HUES64 (cell line): ENCODE measurements at regions not wholly inside any gene's neighbourhood (a gene's known extent, or its start where the extent isn't known, plus 50 kb on each side); places are given as distances from the start of the nearest gene placed in this dataset.

Experiments used
- H3K27ac ChIP-seq: 2 replicates; pipeline ENCODE4 v1.7.0; 2013; ENCODE audit warnings: low read depth, low read length, inconsistent platforms
- H3K27me3 ChIP-seq: 2 replicates; pipeline ENCODE4 v1.6.1; 2013; ENCODE audit warnings: mild to moderate bottlenecking, low read length; ENCODE audit not compliant: insufficient read depth
- H3K36me3 ChIP-seq: 2 replicates; pipeline ENCODE4 v1.6.1; 2013; ENCODE audit warnings: mild to moderate bottlenecking, low read length; ENCODE audit not compliant: insufficient read depth
- H3K4me1 ChIP-seq: 2 replicates; pipeline ENCODE4 v1.6.1; 2013; ENCODE audit warnings: mild to moderate bottlenecking, low read length, moderate library complexity; ENCODE audit not compliant: insufficient read depth
- H3K4me3 ChIP-seq: 2 replicates; pipeline ENCODE4 v1.5.1; 2013; ENCODE audit warnings: mild to moderate bottlenecking, low read length, moderate library complexity
- H3K9ac ChIP-seq: 2 replicates; pipeline ENCODE4 v1.6.1; 2013; ENCODE audit warnings: mild to moderate bottlenecking, low read depth, low read length
- H3K9me3 ChIP-seq: 2 replicates; pipeline ENCODE4 v1.6.1; 2013; ENCODE audit warnings: low read depth, low read length; ENCODE audit not compliant: insufficient read depth
- WGBS: fragments of 150-250, 120-280 bp; methylation state at CpG from one replicate; pipeline ENCODE4 v1.1.7; 2013; ENCODE audit warnings: missing lambda C conversion rate; 5-methylcytosine and 5-hydroxymethylcytosine counted together

DNA sequence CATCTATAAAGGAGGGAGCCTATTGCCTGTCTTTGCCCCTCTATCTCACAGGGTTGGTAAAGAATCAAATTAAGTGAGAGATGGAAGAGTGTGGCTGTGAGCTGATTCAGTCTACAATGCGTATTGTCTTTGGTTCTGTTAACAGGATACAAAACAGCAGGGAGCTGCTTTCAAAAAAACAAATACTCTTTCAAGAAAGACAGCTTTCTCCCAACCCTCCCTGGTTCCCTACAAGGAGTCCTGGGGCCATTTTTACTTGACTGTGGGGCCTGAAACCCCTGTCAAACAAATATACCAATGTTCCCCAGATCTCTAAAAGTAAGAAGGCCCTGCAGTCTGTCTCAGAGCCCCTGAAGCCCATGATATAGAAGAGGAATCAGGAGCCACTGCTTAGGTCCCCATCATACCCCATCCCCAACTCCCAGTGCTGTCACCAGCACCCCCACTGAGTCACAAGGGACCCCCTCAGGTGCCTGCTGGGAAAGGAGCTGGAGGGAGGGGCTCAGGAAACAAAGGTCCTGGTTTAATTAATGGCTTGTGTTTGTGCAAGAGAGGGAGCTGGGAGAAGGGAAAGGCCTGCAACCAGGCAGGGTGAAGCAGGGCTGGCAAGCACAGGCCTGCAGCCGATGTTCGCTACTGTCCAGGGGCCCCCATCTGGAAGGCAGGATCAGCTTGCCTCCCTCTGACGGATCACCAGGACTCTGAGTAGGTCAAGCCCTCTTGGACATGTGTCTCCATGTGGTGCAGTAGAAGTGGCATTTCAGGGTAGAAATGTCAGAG is 182.0 kb upstream of the GHITM start:
- Histone ChIP-seq H3K9ac (no peak overlapping the region), H3K9me3 (no peaks in the 10 kb centered on the region), H3K27me3 (peaks cover 71% of the 10 kb centered on the region), H3K4me1 (peaks cover 34% of the 10 kb centered on the region), H3K36me3 (no peaks in the 10 kb centered on the region), H3K4me3 (no peak overlapping the region), H3K27ac (no peak overlapping the region)
- WGBS, result 60% methylated on average over 4 of the region's 4 CpGs

DNA sequence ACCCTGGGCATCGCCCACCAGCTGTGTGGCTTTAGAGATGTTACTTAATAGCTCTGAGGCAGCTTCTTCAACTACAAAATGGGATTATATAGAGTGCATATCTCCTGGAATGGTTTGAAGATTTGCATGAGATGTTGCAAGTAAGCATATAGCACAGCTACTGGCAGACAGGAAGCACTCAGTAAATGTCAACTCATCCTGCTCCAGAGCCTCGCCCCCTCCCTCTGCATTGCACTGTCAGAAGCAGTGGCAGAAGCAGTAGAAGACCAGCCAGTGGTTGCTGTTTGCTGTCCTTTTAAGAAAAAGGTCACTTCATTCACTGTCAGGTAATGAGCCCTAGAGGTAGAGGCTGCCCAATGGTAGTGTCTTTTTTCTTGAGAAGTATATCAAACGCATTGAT is 180.0 kb upstream of the GHITM start:
- Histone ChIP-seq H3K27ac (no peak overlapping the region), H3K27me3 (peaks cover 56% of the 10 kb centered on the region), H3K9ac (no peak overlapping the region), H3K4me1 (peaks cover 19% of the 10 kb centered on the region), H3K4me3 (no peak overlapping the region), H3K36me3 (no peaks in the 10 kb centered on the region), H3K9me3 (no peaks in the 10 kb centered on the region)
- 96% methylated on average over 3 of the region's 3 CpGs for WGBS

DNA sequence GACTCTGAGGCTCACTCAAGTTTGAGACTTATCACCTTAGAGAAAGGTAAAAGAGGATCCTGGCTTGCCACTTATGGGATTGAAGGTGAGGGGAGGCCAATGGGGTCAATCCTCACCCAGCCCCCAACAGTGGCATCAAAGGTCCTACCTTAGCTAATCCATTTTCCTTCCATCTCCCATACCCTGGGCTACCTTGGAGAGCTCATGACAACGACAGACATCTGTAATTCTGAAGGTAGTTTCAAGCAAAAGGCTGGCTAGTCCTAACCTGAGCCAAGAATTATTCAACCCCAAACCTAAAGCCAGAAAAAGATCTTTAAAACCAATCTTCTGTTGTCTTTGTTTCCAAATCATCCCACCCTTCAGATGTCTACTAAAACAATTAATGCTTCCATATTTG is 179.2 kb upstream of the GHITM start:
- H3K9me3 ChIP-seq, result no peaks in the 10 kb centered on the region
- H3K36me3 ChIP-seq, result no peaks in the 10 kb centered on the region
- no peak overlapping the region for H3K27ac ChIP-seq
- no peak overlapping the region for H3K4me3 ChIP-seq
- WGBS, result 67% methylated on average over 1 of the region's 1 CpG
- peaks cover 19% of the 10 kb centered on the region for H3K4me1 ChIP-seq
- H3K9ac ChIP-seq, result no peak overlapping the region
- H3K27me3 ChIP-seq, result peaks cover 48% of the 10 kb centered on the region

DNA sequence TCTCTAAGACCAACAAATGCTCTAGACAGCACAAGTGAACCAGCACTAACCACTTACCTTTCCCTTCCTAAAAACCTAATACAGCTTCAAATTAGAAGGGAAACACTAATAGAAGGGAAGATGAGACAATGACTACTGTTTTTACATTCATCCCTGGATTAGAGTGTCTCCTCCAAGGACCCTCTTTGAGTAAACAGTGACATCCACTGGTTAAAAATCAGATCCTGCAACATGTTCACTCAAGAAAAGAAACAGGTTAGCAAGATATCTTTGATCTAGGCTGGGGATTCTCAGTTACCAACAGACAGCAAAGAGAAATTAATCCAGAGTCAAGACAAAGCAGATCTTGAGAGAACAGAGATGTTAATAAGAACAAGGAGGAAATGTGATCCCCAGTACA is 177.7 kb upstream of the GHITM start:
- peaks cover 17% of the 10 kb centered on the region for H3K4me1 ChIP-seq
- H3K27ac ChIP-seq, result no peak overlapping the region
- H3K27me3 ChIP-seq, result peaks cover 34% of the 10 kb centered on the region
- no peaks in the 10 kb centered on the region for H3K9me3 ChIP-seq
- no peak overlapping the region for H3K4me3 ChIP-seq
- H3K36me3 ChIP-seq, result no peaks in the 10 kb centered on the region
- H3K9ac ChIP-seq, result no peak overlapping the region

DNA sequence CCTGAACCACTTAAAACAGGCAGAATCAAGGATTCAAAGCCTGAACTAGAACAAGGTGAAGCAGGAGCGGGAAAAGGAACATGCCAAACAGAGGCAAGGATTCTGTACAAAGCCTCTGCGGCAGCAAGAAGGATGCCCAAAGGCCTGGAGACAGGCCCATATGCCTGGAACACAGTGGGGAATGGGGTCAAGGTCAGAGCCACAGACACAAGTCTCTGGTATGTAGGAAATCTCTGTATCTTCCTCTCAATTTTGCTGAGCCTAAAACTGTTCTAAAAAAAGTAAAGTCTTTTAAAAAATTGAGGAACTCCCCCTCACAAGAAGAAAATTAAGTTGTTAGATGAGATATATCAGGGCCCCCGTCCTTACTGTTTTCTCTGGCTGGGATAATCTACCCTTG is 175.9 kb upstream of the GHITM start:
- no peak overlapping the region for H3K4me3 ChIP-seq
- no peaks in the 10 kb centered on the region for H3K36me3 ChIP-seq
- no peaks in the 10 kb centered on the region; the same call in 1 of the 2 replicates for H3K4me1 ChIP-seq
- 94% methylated on average over 3 of the region's 3 CpGs for WGBS
- no peak overlapping the region for H3K9ac ChIP-seq
- no peak overlapping the region for H3K27ac ChIP-seq
- H3K27me3 ChIP-seq, result peaks cover 22% of the 10 kb centered on the region
- no peaks in the 10 kb centered on the region for H3K9me3 ChIP-seq

DNA sequence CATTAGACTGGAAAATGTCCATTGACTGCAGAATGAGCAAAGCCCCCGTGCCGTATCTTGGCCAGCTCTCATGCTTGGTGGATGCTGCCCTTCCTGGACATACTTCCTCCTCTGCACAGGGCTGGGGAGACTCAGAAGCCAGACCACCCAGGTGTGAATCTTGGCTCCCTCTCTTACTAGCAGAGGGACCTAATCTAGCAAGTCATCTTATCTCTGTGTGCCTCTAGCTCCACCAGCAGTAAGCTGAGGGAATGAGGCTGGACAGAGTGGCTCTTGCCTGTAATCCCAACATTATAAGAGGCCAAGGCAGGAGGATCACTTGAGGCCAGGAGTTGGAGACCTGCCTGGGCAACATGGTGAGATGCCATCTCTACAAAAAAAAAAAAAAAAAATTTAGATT is 173.8 kb upstream of the GHITM start:
- H3K9ac ChIP-seq, result no peak overlapping the region
- no peak overlapping the region for H3K4me3 ChIP-seq
- H3K36me3 ChIP-seq, result no peaks in the 10 kb centered on the region
- peaks cover 1% of the 10 kb centered on the region; the same call in 1 of the 2 replicates for H3K27me3 ChIP-seq
- H3K9me3 ChIP-seq, result no peaks in the 10 kb centered on the region
- WGBS, result 84% methylated on average over 2 of the region's 2 CpGs
- H3K27ac ChIP-seq, result no peak overlapping the region
- H3K4me1 ChIP-seq, result no peaks in the 10 kb centered on the region; the same call in 1 of the 2 replicates

DNA sequence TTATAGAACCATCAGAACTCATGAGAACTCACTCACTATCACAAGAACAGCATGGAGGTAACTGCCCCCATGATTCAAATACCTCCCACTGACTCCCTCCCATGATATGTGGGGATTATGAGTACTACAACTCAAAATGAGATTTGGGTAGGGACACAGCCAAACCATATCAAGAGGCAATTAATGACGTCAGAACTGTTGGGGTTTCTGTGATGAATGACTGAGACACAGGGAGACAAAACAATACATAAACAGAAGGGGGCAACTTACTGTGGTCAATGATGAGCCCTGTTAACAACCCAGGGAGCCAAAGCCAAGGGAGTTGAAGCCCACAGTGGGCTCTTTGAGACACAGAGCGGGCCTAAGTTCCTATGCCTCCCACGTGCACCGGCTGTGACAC is 171.3 kb upstream of the GHITM start:
- no peaks in the 10 kb centered on the region for H3K36me3 ChIP-seq
- H3K4me3 ChIP-seq, result no peak overlapping the region
- 69% methylated on average over 4 of the region's 4 CpGs for WGBS
- no peak overlapping the region for H3K9ac ChIP-seq
- H3K27me3 ChIP-seq, result no peaks in the 10 kb centered on the region
- H3K9me3 ChIP-seq, result no peaks in the 10 kb centered on the region
- no peaks in the 10 kb centered on the region for H3K4me1 ChIP-seq
- no peak overlapping the region for H3K27ac ChIP-seq

DNA sequence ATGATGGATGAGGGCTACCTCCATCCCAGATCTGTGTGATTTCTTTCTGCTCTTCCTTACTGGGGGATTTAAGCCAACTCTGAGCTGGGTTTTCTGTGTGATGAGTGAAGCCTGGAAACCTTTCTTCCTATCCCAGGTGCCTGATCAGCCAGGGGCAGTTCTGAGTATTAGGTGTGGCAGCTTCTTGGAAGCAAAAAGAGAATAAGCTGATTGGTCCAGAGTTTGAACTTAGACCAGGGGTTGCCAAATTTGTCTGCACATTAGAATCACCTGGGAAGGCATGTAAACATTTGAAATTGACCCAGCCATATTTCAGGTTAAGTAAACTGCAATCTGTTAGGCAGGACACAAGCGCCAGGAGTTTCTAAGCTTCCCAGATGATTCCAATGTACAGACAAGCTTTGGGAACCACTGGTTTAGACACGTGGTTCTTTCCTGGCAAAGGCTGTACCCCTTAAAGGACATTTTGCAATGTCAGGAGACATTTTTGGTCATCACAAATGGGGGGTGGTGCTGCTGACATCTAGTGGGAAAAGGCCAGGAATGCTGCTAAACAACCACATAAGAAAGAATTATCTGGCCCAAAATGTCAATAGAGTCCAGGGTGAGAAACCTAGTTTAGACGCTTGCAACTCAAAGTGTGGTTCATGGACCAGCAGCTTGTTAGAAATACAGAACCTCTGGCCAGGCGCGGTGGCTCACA is 160.5 kb upstream of the GHITM start:
- 87% methylated on average over 5 of the region's 5 CpGs for WGBS
- no peaks in the 10 kb centered on the region for H3K9me3 ChIP-seq
- H3K4me3 ChIP-seq, result no peak overlapping the region
- peaks cover 7% of the 10 kb centered on the region; the same call in 1 of the 2 replicates for H3K4me1 ChIP-seq
- H3K9ac ChIP-seq, result no peak overlapping the region
- no peak overlapping the region for H3K27ac ChIP-seq
- no peaks in the 10 kb centered on the region for H3K27me3 ChIP-seq
- H3K36me3 ChIP-seq, result no peaks in the 10 kb centered on the region

DNA sequence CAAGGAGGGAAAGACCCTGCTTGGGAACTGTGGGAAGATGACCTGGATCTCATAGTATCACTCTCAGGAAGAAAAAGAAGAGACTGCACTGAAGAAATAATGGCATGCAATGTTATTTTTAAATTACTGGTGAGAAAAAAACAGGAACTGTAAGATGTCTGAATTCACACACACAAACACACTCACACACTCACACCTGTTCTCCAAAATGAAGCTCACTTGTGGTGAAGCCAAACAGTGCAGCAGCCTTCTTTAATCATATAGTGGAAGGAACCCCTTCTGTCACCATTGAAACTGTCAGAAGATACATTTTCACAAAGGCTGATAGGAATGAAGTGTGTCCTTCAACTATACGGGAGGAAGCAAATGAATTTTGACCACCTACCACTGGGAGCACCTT is 156.5 kb upstream of the GHITM start:
- H3K4me3 ChIP-seq, result no peak overlapping the region
- no peaks in the 10 kb centered on the region for H3K27me3 ChIP-seq
- H3K36me3 ChIP-seq, result no peaks in the 10 kb centered on the region
- H3K27ac ChIP-seq, result no peak overlapping the region
- H3K9me3 ChIP-seq, result no peaks in the 10 kb centered on the region
- no peak overlapping the region for H3K9ac ChIP-seq
- peaks cover 7% of the 10 kb centered on the region; the same call in 1 of the 2 replicates for H3K4me1 ChIP-seq
- 82% methylated on average over 1 of the region's 1 CpG for WGBS

DNA sequence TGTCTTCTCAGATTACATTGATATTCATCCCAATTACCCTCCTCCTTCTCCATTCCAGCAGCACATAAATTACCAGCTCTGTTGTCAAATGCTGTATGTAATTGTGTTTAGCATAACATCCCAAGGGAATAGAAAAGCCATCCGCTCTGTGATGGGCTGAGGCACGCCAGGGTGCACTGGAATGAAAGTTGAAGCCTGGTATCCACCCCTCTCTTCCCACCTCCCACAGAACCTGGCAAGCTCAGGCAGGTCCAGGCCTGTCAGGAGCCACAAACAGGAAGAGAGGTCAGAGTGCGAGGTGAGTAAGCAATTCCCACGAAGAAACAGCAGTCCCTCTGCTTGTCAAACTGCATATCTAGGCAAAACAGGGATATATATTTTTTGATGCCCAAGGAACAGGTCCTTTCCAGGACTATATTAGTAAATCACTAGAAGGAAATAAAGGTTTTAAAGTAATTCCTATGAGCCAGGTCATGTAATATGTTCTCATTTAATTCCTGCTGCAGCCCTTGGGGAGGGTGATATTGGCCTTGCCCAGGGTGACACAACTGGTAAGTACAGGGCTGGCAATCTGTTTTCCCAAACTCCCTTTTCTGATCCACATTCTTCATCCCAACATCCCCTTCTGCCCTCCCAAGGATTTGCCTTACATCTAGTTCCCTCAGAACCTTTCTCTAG is 155.6 kb upstream of the GHITM start:
- H3K9me3 ChIP-seq, result no peaks in the 10 kb centered on the region
- peaks cover 7% of the 10 kb centered on the region; the same call in 1 of the 2 replicates for H3K4me1 ChIP-seq
- no peak overlapping the region for H3K9ac ChIP-seq
- no peaks in the 10 kb centered on the region for H3K27me3 ChIP-seq
- WGBS, result 70% methylated on average over 4 of the region's 4 CpGs
- no peaks in the 10 kb centered on the region for H3K36me3 ChIP-seq
- H3K27ac ChIP-seq, result no peak overlapping the region; the same call in 1 of the 2 replicates
- H3K4me3 ChIP-seq, result no peak overlapping the region

DNA sequence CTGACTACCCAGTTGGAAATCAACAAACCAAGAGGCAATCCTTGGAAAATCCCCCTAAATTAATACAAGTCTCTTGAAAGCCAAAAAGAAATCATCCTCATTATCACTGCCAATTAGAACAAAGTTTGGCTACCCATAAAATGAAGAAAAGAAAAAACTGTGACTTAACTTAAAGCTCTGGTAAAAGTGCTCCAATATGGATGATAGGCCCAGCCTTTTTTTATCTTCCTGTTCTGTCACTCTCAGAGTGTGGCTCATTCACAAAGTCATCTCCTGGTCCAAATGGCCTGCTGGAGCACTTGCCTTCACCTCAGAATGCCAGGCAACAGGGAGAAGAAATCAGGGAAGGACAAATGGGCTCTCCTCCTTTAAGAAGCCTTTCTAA is 155.1 kb upstream of the GHITM start:
- H3K27me3 ChIP-seq, result no peaks in the 10 kb centered on the region

More for the DNA sequence above, 155.1 kb upstream of the GHITM start:
- Histone ChIP-seq H3K27ac (no peak overlapping the region; the same call in 1 of the 2 replicates), H3K36me3 (no peaks in the 10 kb centered on the region), H3K4me1 (peaks cover 7% of the 10 kb centered on the region; the same call in 1 of the 2 replicates), H3K4me3 (no peak overlapping the region), H3K9ac (no peak overlapping the region), H3K9me3 (no peaks in the 10 kb centered on the region)
